GM23248 (cell line): ENCODE measurements at regions not wholly inside any gene's neighbourhood (a gene's known extent, or its start where the extent isn't known, plus 50 kb on each side); places are given as distances from the start of the nearest gene placed in this dataset.

Experiments used
- EZH2 ChIP-seq: fragments of 200-600 bp; sonication (generic); IDR thresholded peaks from 2 replicates; pipeline ENCODE4 v1.6.1; 2018; ENCODE audit warnings: antibody characterized with exemption, mild to moderate bottlenecking; ENCODE audit not compliant: insufficient read depth, poor library complexity, severe bottlenecking
- EZH2phosphoT487 ChIP-seq: fragments of 200-600 bp; sonication (generic); IDR thresholded peaks from 2 replicates; pipeline ENCODE4 v1.6.1; 2018; ENCODE audit warnings: antibody characterized with exemption, moderate library complexity, mild to moderate bottlenecking, low read depth; ENCODE audit not compliant: insufficient read depth

DNA sequence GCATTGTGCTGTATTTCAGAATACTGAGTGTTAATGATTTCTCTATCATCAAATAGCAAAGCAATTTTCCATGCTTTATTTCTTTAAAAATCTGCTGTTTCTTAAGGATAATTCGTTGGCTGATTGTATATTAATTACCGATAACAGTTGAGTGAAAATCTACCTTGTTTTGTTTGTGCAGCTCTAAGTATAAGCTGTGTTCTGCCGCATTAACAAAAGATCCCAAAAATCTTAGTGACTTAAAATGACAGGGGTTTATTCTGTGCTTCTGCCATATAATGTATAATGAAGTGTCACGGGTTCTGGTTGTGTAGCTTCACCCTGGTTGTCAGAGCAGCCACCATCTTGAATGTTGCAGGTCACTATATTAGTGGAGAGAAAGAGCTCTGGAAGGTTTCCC, 196.1 kb downstream of the ACTR3 start:
- TF ChIP-seq EZH2, result no peak
- no peak for TF ChIP-seq EZH2phosphoT487
